NCI-H524 (cell line): ENCODE measurements at regions not wholly inside any gene's neighbourhood (a gene's known extent, or its start where the extent isn't known, plus 50 kb on each side); places are given as distances from the start of the nearest gene placed in this dataset.

Experiments
- DNase-seq, 2 experiments: peaks; one replicate each; lab custom pipeline; 2025; lab: John Stamatoyannopoulos, UW

- DNase-seq, result no peak
These were observed 344.6 kb upstream of the CTNND2 start for GRCh38 chr5:12248831-12249230.

DNA sequence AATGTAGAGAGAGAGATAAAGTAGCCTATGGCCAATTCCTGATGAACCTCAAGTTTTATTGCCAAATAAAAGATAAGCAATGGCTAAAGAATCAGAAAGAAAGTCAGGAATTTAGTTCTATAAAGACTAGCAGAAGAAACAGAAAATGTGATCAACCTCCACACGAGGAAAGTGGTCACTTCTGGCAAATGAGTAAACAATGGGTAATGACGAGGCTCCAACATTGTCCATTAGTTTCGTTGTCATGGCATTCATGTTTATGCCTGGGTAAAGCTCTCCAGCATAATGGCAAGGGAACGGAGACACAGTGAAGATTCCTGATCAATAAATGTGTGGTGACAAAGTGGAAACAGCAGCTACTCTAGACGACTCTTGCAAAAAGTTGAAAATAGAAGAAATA lies 341.8 kb upstream of the CTNND2 start:
- no peak for DNase-seq

DNA sequence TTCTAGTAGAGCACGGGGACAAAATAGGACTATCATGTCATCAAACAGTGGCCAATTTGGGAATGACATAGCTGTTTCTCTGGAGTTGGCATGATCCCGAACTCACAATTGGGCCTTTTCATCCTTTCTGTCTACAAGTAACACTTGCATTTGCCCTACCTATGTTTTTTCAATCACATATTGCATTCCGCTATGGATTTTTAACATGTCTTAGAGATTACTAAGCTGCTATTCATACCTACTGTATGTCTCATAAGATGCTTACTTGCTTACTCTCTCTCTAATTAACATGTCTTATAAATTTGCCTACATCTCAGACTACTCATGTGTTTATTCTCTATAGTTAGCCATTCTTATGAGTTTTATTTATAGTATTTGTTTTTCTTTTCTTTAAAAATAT lies 341.2 kb upstream of the CTNND2 start:
- no peak for DNase-seq

DNA sequence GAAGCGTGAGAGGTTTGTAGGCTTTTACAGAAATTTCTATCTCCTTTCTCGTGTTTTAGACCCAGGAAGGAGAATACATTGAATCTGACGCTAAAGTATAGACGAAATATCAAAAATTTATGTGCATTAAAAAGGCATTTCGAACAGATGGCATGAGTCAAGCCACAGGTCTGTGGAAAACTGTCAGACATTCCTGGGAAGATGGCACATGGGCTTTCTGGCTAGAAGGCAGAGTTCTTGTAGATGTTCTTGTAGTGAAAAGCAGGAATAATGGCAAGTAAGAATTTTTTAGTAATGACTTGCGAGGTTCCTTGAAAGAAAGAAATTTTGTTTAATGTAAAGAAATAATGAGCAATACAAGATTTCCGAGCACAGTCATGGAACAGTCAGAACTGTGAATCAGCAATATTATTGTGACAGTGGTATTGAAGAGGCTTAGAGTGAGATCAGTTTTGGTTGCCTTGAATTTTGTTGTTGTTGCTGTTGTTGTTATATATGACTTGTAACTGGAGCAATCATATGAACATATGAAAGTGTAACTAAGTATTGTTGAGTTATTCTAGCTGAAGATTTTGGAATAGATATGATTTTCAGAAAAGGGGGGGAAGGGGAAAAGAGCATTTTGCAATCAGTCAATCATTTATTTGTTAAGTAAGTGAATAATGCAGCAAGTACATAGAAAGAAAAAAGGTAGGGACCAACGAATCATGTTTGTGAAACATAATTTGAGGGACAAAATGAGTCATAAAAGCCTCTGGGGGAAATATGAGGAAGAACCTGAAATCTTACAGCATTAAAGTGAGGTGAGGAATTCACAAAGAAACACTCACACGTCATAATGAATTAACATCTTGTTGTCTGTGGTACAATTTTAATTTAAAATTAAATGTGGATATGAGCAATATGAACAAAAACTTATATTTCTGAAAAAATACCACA lies 339.0 kb upstream of the CTNND2 start:
- no peak for DNase-seq

DNA sequence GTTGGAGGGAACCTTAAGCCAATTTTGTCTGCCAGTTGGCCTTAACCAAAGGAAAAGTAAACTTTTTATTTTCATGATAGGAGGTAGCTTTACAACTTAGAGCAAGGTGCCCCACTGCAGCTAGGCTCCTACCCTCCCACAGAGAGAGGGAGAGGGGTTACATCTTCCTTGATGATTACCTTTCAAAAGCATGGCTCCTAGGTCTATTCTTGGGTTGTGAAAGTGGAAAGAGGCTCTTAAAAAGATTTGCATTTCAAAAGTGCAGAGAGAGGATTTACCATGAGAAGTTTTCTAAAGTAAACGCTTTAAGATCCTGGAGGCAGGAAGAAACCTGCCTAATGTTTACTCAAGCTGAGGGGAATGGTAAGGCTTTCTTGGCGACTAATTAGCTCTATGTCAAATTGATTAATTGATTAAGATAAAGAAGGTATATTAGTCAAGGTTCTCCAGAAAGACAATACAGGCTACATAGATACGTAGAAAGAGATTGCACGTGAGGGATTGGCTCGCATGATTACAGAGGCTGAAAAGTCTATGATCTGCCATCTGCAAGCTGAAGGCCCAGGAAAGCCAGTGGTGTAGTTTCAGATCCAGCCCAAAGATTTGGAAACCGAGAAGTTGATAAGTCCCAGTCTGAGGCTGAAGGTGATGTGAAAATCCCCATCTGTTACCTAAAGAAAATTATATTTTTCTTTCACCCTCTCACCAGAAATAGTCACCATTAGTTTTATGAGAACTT lies 333.8 kb upstream of the CTNND2 start:
- DNase-seq, result no peak

GRCh38 chr5:12230659-12231058 lies 326.4 kb upstream of the CTNND2 start:
- DNase-seq, result no peak

- no peak for DNase-seq
These were observed 312.8 kb upstream of the CTNND2 start for GRCh38 chr5:12217039-12217438.

DNA sequence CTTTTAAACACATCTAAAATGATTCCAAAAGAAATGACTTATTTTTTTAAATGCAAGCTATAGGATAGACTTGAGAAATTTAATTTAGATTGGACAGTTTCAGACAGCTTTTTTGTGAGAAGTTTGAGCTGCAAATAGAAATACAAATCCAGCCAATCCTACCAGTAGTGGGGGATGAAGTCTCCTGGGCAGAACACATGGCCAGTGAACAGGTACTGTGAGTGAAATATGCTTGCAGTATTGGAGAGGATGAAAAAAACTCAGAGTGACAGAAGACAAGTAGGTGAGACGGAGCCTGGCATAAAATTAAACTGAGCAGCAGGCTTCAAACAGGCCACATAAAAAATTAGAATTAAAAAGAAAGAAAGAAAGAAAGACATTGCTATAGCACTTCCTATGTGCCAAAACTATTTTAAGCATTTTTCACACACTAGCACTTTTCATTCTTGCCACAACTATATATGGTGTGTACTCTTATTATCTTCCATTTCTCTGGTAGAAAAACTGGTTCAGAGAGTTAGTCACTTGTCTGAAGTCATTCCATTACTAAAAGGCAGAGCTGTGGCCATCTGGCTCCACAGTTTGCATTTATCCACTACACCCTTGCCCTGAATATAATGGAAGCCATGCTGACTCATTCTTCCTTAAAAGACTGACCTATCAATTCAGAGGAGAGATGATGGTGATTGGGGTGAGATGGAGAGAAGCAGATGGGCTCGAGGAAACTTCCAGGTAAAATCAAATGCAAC lies 310.2 kb upstream of the CTNND2 start:
- no peak for DNase-seq

DNA sequence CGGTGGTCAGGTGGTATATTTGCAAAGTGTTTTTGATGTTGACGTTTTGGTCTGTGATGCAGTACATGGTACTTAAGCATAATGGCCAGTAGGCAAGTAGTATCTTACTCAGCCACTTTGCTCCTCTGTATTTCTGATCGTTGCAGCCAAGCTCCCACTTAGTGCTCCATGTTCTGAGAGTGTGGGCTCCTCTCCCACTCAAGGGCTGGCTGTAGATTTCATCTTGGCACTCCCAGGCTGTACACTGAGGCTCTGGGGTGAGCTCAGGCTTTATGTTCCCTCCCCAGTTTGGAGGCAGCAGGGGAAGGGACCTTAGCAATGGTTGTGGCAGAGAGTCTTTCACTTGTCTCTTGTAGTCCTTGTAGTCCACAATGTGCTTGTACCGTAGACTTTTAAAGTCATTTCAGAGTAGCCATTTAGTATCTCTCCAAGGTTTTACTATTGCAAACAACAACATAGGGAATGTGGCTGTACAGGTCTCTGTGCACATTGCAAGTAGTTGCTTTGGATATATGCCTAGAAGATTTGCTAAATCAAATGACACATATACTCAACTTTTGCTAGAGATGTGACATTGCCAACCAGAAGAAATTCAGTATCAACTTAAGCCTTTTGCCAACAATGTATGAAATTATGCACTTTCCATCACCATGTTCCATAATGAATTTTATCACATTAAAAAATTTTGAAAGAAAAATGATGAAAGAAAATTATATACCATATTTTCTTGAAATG lies 304.3 kb upstream of the CTNND2 start:
- DNase-seq, result no peak

GRCh38 chr5:12204761-12205160 lies 300.5 kb upstream of the CTNND2 start:
- no peak for DNase-seq

GRCh38 chr5:12193536-12193935 lies 289.3 kb upstream of the CTNND2 start:
- DNase-seq, result no peak

GRCh38 chr5:12183003-12183402 lies 278.8 kb upstream of the CTNND2 start:
- no peak for DNase-seq

DNA sequence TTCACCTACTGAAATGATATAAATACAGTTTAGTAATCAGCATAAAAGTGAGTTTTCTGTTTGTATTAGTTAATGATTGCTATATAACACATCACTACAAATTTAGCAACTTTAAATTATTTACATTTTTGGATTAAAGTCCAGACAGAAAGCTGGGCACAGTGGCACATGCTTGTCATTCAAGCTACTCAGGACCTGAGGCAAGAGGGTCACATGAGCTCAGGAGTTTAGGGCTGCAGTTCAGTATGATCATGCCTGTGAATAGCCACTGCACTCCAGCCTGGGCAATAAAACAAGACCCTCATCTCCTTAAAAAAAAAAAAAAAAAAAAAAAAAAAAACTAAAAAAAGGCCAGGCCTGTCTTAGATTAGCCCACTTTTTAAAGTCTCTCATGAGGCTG lies 273.6 kb upstream of the CTNND2 start:
- no peak for DNase-seq

DNA sequence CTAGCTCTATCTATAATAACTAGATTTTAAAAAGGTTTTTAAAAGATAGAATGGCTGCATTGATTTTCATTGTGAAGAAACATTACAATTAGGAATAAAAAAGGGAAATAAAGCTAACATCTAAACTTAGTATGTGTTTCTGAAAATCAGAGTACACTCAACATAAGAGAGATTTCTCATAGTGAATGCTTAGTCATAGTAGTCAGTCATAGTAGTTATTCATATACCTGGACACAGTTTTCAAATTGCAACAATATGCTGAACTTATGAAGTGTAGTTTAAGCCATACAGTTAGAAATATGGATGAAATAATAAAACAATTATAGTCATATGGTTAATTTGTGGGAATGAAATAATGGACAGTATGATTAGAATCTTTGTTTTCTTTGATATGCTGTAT lies 273.0 kb upstream of the CTNND2 start:
- no peak for DNase-seq

DNA sequence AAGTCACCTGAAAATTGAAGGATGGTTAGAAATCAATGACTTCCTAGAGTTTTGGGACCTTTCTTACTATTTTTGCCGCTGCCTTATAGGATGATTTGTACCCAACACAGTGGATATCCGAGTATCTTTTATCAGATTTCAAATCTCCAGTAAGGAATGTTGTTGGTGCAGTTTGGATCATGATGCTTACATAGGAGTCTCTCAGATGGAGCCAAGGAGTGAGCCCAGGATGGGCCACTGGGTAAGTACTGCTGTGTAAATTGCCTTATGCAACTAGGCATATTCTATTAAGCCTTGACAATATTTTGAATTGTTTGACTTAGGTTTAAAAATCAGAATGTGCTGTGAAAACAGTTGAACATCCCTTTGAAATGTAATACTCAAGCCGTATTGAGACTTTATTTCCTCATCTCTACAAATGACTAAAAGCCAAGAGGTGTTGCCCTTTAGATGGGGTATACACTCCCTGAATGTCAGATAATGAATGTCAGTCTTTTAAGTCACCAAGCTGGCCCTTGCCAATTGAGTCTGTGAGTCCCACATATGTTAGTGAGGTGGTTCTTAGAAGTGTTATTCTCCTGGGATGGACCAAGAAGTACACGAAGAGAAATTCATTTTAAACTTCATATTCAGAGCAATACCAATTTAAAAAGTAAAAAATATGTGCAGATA lies 271.8 kb upstream of the CTNND2 start:
- DNase-seq, result no peak

- no peak for DNase-seq
These were observed 270.5 kb upstream of the CTNND2 start for GRCh38 chr5:12174734-12175133.

- DNase-seq, result no peak
These were observed 265.3 kb upstream of the CTNND2 start for GRCh38 chr5:12169536-12169935.

DNA sequence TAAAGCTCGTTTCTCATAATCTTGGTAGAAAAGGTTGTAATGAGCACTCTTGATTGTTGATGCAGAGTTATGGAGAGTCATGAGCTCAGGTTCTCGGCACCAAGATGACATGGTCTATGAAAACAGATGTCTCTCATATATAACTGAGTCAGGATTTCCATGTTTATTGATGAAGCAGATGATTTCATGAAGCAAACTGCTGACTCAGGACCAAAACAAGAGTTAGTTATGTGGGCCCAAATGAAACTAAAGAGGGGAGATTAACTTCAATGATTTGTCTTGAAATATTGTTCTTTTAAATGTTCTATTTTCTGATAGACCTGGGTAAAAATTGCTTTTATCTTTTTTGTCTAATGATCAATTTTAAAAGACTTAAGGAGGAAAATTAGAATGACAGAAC lies 258.6 kb upstream of the CTNND2 start:
- DNase-seq, result no peak

- no peak for DNase-seq
These were observed 243.3 kb upstream of the CTNND2 start for GRCh38 chr5:12147513-12147912.

- DNase-seq, result no peak
These were observed 237.2 kb upstream of the CTNND2 start for GRCh38 chr5:12141496-12141895.

GRCh38 chr5:12133520-12133919 lies 229.3 kb upstream of the CTNND2 start:
- no peak for DNase-seq
